Stimulated activated CD8-positive, alpha-beta memory T cell treated with anti-CD3 and anti-CD28 coated beads, Interleukin-7, amount 100 ng/mL, for 1 hour (primary cell): ENCODE measurements at regions not wholly inside any gene's neighbourhood (a gene's known extent, or its start where the extent isn't known, plus 50 kb on each side); places are given as distances from the start of the nearest gene placed in this dataset.

Source experiments
- DNase-seq, 2 donors: peaks; one replicate each; pipeline ENCODE4 v3.0.0-alpha.2; 2020; ENCODE audit warnings: low read depth in 2 of 2

- no peak for DNase-seq
These were observed 115.2 kb downstream of the MRPL14 start for GRCh38 chr6:44012078-44012493.

DNA sequence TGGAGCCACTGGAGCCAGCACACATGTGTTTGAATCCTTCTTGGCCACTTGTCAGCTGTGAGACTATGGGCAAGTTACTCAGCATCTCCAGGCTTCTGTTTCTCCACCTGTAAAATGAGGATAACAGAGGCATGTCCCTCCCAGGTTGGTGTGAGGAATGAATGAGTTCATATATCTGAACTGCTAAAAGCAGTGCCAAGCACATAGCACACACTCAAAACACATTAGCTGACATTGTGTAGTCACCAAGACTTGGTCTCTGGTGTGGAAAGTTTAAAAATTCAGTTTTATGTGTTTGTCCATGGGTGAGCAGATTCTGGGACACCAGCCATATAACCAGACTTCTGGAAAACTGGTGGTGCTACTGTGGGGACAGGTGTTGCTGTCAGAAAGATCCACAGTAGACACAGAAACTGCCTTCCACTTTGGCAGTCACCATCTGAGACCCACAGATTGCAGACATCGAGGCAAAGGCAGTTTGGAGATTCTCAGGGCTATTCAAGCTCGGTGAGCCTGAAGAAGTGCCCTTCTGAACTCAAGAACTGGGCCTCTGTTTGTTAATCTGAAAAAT, 115.8 kb downstream of the MRPL14 start:
- DNase-seq: no peak

GRCh38 chr6:44010411-44011349, 116.6 kb downstream of the MRPL14 start:
- DNase-seq: no peak

- DNase-seq: no peak
These were observed 117.6 kb downstream of the MRPL14 start for GRCh38 chr6:44009425-44010321.

- DNase-seq: no peak
These were observed 118.4 kb downstream of the MRPL14 start for GRCh38 chr6:44008821-44009370.

DNA sequence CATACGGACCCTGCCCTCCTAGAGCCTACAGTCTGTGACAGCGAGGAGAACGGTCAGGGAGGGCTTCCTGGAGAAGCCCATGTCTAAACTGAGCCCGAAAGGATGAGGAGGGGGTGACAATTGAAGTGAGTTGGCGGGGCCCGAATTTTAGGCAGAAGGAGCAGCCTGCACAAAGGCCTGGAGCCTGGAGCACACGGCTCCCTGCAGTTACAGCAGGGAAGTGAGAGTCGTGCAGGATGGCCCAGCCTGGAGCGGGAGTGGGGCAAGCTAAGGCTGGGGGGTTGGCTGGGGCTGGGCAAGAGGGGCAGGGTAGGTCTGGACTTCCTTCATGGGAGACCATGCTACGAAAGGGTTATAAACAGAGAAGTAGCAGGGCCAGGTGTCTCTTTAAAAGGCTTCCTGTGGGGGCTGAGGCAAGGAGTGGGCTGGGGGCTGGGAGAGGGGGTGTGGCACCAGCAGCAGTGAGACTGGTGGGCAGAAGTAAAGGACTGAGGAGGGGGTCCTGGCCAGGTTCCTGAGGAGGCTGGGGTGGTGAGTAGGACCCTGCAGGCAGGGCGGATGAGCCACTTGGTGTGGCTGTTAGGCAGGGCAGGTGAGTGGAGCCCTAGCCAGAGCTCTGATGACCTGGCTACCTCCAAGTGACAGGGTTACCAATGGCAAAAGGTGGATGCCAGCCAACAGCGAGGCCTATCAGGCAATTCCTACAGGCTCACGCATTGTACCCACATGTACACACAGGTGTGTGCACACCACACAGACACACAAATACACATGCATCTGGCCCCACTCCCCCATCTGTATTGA, 119.2 kb downstream of the MRPL14 start:
- DNase-seq: no peak

DNA sequence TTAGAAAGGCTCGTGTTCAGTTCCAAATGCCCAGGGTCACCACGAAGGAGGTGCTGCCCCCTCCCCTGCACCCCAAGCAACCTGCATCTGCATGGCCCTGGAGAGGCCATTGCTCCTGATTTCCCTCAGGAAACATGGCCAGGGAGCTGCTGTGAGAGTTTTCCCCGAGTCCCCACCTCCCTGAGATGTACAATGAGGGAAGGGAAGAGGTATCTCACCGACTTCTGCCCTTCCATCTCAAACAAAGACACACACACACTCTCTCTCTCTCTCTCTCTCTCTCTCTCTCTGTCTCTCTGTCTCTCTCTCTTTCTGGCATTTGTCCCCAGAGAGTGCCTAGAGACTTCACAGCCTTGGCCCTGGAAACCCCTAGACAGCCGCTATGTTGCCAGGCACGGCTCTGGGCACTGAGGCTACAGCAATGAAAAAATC, 120.4 kb downstream of the MRPL14 start:
- DNase-seq: no peak

- no peak for DNase-seq
These were observed 121.0 kb downstream of the MRPL14 start for GRCh38 chr6:44006123-44006871.

- DNase-seq: no peak
These were observed 121.7 kb downstream of the MRPL14 start for GRCh38 chr6:44005507-44005903.

GRCh38 chr6:44004625-44005506, 122.4 kb downstream of the MRPL14 start:
- DNase-seq: no peak

- DNase-seq: no peak
These were observed 123.1 kb downstream of the MRPL14 start for GRCh38 chr6:44004136-44004535.

GRCh38 chr6:44003345-44004061, 123.7 kb downstream of the MRPL14 start:
- DNase-seq: no peak

DNA sequence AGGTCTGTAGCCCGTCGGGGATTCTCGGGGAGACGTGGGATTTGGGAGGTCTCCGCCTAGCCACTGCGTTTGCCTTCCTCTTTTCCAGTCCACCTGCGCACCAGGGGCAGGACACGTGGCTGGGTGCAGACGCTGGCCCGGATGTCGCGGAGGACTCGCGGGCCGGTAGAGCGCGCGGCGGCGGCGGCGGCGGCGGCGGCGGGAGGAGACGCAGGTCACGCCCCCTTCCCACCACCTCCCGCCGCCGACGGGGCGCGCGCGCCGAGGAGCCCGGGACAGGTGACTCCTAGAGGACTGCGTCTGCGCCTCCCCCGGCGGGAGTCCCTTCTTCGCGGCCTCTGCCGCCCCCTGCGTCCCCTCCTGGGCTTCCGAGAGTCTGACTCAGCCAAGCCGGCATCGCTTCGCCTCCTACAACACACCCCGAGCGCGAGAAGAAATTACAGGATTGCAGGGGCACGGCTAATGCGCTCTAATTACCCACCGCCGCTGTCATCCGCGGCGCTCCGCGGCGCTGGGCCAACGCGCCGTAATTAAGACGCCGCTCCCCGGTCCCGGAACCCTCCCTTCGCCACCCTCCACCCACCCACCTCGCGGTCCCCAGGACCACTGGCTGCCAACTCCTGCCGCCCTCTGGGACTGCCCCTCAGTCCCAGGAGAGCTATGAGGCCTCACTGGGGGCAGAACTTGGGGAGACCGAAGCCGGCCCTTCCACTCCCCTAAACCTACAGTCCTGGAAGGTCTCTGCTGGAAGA, 124.5 kb downstream of the MRPL14 start:
- peak; percentile 11 to 33 for DNase-seq

GRCh38 chr6:44002067-44002592, 125.1 kb downstream of the MRPL14 start:
- DNase-seq: no peak

DNA sequence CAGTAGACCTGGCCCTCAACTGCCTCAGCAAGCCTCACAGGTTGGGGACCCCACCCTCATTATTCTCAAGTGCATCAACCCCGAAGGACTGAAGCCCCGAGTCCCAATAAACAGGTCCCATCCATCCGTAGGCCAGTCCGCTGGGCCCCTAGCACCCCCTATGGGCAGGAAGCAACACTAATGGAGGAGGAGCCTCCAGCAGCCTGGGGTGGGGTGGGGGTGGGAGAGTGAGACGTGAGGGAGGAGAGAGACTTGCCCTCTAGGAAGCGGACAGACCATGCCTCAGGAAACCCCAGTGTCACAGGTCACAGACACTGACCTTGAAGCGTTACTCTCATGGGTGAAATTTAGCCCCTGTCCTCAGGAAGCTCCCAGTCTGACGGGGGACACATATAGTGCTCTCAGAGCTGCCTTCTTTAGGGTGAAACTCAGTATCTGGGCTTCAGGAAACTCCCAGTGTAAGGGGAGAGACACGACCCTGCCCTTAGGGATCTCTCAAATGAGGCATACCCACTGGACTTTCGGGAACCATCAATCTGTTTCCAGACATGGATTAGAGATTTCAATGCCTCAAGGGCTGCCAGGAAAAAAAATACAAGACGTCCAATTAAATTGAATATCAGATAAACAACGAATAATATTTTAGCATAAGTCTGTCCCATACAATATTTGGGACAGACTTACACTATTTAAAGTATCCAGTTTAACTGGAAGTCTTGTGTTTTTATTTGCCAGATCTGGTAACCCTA, 125.8 kb downstream of the MRPL14 start:
- no peak for DNase-seq

GRCh38 chr6:44000164-44000842, 126.9 kb downstream of the MRPL14 start:
- no peak for DNase-seq
